ENCODE measurements at regions not wholly inside any gene's neighbourhood (a gene's known extent, or its start where the extent isn't known, plus 50 kb on each side); places are given as distances from the start of the nearest gene placed in this dataset.

- TF ChIP-seq TCF12 (IDR thresholded peaks at IDR 0.05; ENCODE audit: low read depth, low read length) (no peak), TAF7 (optimal IDR thresholded peaks at IDR 0.05; ENCODE audit: borderline replicate concordance, low read depth, low read length) (no peak), RFX5 (IDR thresholded peaks at IDR 0.05; ENCODE audit: borderline replicate concordance, low read depth, low read length) (no peak), POLR2A (IDR thresholded peaks at IDR 0.05; ENCODE audit: control extremely low read depth in 1 of 2, low read depth in 2 of 2, low read length in 2 of 2) (no peak), CHD7 (IDR thresholded peaks at IDR 0.05; ENCODE audit: insufficient replicate concordance, low read length) (no peak), ASH2L (IDR thresholded peaks at IDR 0.05; ENCODE audit: low read length) (no peak), TAF1 (IDR thresholded peaks at IDR 0.05; ENCODE audit: low read depth, low read length) (no peak), KDM4A (IDR thresholded peaks at IDR 0.05; ENCODE audit: low read depth, low read length, severe bottlenecking) (no peak), SIN3A (conservative IDR thresholded peaks at IDR 0.05 in 1 of 2, IDR thresholded peaks at IDR 0.05 in 1 of 2; ENCODE audit: low read depth in 1 of 2, low read length in 2 of 2) (no peak), SRF (IDR thresholded peaks at IDR 0.05; ENCODE audit: low read depth, low read length) (no peak)
These were observed 517.2 kb downstream of the NR4A2 start (continued) for GRCh38 chr2:155815275-155815674.

Measured in H1 (cell line).